Upper lobe of left lung (tissue), 4 donors: ENCODE measurements at regions not wholly inside any gene's neighbourhood (a gene's known extent, or its start where the extent isn't known, plus 50 kb on each side); places are given as distances from the start of the nearest gene placed in this dataset.

ENCODE experiments used
- POLR2A ChIP-seq, 4 donors: fragments of 450-650 bp; IDR thresholded peaks; one replicate each; pipeline ENCODE4 v1.5.1; 2016 to 2017; ENCODE audit warnings: antibody characterized with exemption in 4 of 4, mild to moderate bottlenecking in 2 of 4
- POLR2AphosphoS5 ChIP-seq, 2 donors: sonication (generic); formaldehyde crosslinking; IDR thresholded peaks; one replicate each; pipeline ENCODE4 v1.5.1; 2017; ENCODE audit warnings: antibody characterized with exemption in 2 of 2

- TF ChIP-seq POLR2AphosphoS5 (IDR thresholded peaks at IDR 0.05) (no peak), POLR2A (IDR thresholded peaks at IDR 0.05) (no peak)
Observed at GRCh38 chr13:111004444-111004843, 89.6 kb upstream of the ANKRD10 start.
